RWPE1 (cell line): ENCODE measurements at regions not wholly inside any gene's neighbourhood (a gene's known extent, or its start where the extent isn't known, plus 50 kb on each side); places are given as distances from the start of the nearest gene placed in this dataset.

Experiments used
- CTCF ChIA-PET: fragments of 350-600 bp; sonication (Branson Sonifier 250); formaldehyde crosslinking; extraction: SDS; loops from one replicate; lab custom pipeline; 2021; lab: Yijun Ruan, JAX
- POLR2A ChIA-PET: fragments of 400-600 bp; formaldehyde crosslinking; extraction: SDS; loops from one replicate; lab custom pipeline; 2020; ENCODE audit warnings: antibody characterized with exemption; ENCODE audit not compliant: low non-redundant PET; lab: Yijun Ruan, JAX
- DNase-seq: peaks from one replicate; pipeline ENCODE4 v3.0.0; 2012; ENCODE audit warnings: low spot score
- H3K27ac ChIP-seq: fragments of 450-650 bp; 2 replicates; pipeline ENCODE4 v1.5.1; 2017
- TF ChIP-seq, protein P1 (sequence below): fragments of 450-650 bp; conservative IDR thresholded peaks from 2 replicates; pipeline ENCODE4 v1.5.1; 2017; ENCODE audit warnings: low read depth, mild to moderate bottlenecking

DNA sequence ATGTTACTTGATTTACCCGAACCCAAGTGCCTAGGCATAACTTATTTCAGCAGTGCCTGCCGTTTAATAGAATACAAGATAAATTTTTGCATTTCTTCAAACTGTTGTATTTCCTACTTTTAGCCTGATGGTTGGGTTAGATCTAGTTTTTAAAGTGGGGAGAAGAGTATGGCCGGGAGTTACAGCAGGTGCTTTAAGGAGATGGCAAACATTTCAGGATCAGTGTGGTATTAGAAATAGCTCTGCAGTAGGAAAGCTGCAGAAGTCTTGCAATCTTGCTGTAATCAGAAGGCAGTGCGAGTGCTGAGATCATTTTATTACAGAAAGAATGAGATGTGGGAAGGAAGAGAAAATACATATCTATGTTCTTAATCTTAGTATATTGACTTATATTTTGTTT, 977.8 kb upstream of the TENM3 start:
- DNase-seq, result no peak
- ChIA-PET POLR2A (no interaction called here), CTCF (no interaction called here)
- TF ChIP-seq, protein P1, sequence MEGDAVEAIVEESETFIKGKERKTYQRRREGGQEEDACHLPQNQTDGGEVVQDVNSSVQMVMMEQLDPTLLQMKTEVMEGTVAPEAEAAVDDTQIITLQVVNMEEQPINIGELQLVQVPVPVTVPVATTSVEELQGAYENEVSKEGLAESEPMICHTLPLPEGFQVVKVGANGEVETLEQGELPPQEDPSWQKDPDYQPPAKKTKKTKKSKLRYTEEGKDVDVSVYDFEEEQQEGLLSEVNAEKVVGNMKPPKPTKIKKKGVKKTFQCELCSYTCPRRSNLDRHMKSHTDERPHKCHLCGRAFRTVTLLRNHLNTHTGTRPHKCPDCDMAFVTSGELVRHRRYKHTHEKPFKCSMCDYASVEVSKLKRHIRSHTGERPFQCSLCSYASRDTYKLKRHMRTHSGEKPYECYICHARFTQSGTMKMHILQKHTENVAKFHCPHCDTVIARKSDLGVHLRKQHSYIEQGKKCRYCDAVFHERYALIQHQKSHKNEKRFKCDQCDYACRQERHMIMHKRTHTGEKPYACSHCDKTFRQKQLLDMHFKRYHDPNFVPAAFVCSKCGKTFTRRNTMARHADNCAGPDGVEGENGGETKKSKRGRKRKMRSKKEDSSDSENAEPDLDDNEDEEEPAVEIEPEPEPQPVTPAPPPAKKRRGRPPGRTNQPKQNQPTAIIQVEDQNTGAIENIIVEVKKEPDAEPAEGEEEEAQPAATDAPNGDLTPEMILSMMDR, result no peak
- H3K27ac ChIP-seq, result no peak overlapping the region

DNA sequence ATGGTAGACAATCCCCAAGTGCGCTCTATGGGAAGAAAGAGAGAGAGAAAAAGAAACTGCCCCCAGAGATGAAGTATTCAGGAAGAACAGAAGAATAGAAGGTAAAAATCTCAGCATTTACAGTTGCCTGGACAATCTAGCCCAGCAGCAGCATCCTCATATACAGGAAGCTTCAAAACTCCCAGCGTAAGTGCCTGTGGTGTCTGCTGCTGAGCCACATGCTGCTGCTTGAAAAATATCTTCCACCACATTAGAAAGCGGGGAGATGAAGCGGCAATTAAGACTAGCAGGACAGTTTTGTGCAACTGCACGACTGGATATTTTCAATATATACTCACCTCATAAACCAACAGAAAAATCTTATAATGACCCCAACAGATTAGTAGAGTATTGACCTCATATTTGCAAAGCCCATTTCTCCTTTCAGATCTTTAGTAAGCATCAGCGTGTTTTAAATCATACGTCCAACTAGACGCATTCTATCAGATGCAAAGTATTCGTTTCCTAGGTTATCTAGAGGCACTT, 972.0 kb upstream of the TENM3 start:
- ChIA-PET POLR2A (no interaction called here), CTCF (no interaction called here)
- H3K27ac ChIP-seq, result no peak overlapping the region
- no peak for DNase-seq
- TF ChIP-seq, protein P1, result no peak

DNA sequence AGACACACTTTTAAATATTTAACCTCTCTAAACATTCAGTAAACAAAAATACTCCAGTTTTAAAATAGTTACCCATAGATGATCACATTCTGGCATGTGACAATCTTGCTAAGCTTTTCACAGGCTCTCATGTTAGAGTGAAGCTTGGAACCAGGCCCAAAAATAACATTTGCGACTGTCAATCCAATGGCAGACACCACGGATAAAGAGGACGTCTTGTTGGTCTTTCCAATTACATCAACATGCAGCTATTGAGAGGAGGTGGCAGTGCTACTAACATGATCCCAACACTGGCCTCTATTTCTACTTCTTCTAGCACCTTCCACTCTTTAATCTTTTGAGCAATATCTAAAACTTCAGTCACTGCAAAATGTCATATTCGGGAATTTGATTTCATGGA, 970.8 kb upstream of the TENM3 start:
- H3K27ac ChIP-seq, result no peak overlapping the region
- TF ChIP-seq, protein P1, result no peak
- DNase-seq, result no peak
- ChIA-PET POLR2A (no interaction called here), CTCF (no interaction called here)

DNA sequence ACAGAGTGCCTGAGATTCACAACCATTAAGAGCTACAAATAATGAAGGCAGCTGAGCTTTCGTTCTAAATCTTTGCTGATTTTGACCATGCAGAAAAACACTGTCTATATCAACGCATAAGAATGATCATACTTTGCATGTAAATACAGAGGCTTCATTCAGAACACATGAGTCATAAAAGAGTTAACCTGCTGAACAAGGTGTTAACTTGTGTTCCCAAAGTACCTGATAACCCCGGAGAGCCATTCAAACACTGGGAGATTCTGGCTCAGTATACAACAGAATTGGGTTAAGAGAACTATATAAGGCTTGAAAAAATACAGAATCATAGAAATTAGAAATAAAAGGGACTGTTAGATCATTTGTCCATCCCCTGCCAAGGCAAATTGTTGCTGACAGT, 964.3 kb upstream of the TENM3 start:
- ChIA-PET CTCF (interaction anchor here (0.7 kb wide), 1 partner anchor 180 kb away, joined by 10 read pairs; no protein-coding TSS in a partner anchor), POLR2A (no interaction called here)
- H3K27ac ChIP-seq, result no peak overlapping the region
- TF ChIP-seq, protein P1, result no peak
- DNase-seq, result peak; percentile 52

DNA sequence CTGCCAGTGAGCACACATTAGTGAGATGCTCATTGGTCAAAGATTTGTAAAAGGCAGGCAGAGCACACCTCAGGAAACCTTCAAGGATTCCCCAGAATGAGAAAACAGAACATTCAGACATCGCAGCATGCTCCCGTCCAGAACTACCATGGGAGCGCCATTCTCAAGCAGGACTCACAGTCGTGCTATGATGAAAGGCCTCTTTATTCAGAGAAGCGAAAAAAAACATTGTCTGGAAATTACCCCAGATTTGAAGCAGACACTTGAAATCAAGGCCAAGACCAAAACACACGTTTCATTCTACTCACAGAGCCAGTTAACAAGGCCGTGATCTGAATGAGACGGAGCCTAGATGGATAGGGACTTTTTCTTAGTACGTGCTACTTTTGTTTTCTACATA, 961.8 kb upstream of the TENM3 start:
- POLR2A ChIA-PET, result no interaction called here
- DNase-seq, result no peak
- no peak overlapping the region for H3K27ac ChIP-seq
- CTCF ChIA-PET, result no interaction called here
- TF ChIP-seq, protein P1, result no peak

DNA sequence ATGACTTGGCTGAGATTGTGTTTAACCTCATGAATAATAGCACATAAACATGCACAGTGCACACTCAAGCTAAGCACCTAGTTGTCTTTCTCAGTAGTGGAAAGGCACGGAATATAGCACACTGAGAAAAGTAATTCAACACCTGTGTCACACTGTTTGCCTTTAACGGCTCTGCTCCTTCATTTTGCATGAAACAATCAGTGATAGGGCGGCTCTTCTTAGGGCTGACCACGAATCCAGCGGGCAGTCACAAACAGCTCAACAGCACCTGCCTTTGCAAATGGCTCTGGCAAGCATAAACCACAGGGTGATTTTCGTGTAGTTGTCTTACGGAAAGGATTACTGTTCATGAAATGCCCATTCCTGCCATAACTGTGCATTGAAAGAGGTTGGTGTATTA, 954.0 kb upstream of the TENM3 start:
- CTCF ChIA-PET, result no interaction called here
- TF ChIP-seq, protein P1, result no peak
- no peak overlapping the region for H3K27ac ChIP-seq
- DNase-seq, result no peak
- POLR2A ChIA-PET, result no interaction called here
